ENCODE measurements at regions not wholly inside any gene's neighbourhood (a gene's known extent, or its start where the extent isn't known, plus 50 kb on each side); places are given as distances from the start of the nearest gene placed in this dataset.

GRCh38 chr15:98025237-98025636 lies 64.7 kb downstream of the ARRDC4 start:
- Mint-ChIP-seq H3K27ac (no peak overlapping the region), H3K9me3 (peaks cover 11% of the 10 kb centered on the region), H3K36me3 (no peaks in the 10 kb centered on the region), H3K4me3 (no peak overlapping the region), H3K4me1 (no peaks in the 10 kb centered on the region)
- ATAC-seq (no peak), DNase-seq (ENCODE audit: low spot score in 2 of 2) (no peak)

DNA sequence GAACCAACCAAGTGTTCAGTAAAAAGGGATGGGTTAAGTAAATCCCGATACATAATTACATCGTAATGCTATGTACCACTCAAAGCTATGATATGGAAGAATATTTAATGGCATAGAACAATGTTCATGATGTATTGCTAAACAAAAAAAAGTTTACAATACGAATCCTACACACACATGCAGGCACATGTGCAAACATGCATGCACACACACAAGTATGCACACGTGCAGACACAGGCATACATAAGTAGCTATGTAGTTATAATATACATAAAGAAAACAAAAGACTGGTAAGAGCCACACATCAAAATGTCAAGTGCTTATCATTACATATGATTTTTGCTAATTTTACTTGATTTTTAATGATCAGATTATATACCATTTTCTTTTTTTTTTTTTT lies 74.2 kb downstream of the ARRDC4 start:
- DNase-seq (ENCODE audit: low spot score in 2 of 2) (no peak), ATAC-seq (no peak)
- Mint-ChIP-seq H3K4me3 (no peak overlapping the region), H3K9me3 (peaks cover 2% of the 10 kb centered on the region), H3K27ac (no peak overlapping the region), H3K4me1 (no peaks in the 10 kb centered on the region), H3K36me3 (no peaks in the 10 kb centered on the region)

DNA sequence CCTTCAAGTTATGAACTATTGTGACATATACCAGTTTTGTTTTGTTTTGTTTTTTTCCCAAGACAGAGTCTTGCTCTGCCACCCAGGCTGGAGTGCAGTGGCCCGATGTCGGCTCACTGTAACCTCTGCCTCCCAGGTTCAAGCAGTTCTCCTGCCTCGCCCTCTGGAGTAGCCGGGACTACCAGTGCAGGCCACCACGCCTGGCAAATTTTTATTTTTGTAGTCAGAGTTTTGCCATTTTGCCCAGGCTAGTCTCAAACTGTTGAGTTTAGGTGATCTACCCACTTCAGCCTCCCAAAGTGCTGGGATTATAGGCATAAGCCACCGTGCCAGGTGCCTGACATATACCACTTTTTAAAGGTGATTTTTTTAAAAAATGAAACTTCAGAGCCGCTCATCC lies 74.6 kb downstream of the ARRDC4 start:
- DNase-seq (ENCODE audit: low spot score in 2 of 2) (no peak), ATAC-seq (no peak)
- H3K4me3 Mint-ChIP-seq = no peak overlapping the region
- H3K9me3 Mint-ChIP-seq = peaks cover 2% of the 10 kb centered on the region
- H3K36me3 Mint-ChIP-seq = no peaks in the 10 kb centered on the region
- H3K4me1 Mint-ChIP-seq = no peaks in the 10 kb centered on the region
- no peak overlapping the region for H3K27ac Mint-ChIP-seq

DNA sequence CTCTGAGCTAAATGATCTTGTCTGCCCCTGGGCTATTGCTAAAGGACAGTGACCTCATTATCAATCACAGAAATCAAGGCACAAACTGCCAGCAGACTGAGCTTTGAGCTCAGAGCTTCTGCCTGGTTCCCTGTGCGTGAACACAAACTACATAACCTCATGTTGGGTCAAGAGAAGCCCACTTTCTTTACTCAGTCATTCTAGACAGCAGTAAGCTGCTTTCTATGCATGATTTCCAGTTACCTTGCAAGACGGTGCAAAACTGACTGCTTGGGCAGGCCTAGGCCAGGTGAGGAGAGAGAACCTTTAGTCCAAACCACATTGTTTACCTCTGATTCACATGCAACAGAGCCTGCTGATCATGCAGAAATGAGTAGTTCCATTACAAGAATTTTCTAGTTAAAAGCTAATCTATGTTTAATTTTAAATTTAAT lies 75.1 kb downstream of the ARRDC4 start:
- ATAC-seq (no peak), DNase-seq (ENCODE audit: low spot score in 2 of 2) (no peak)
- H3K4me1 Mint-ChIP-seq = no peaks in the 10 kb centered on the region
- no peaks in the 10 kb centered on the region for H3K36me3 Mint-ChIP-seq
- no peak overlapping the region for H3K27ac Mint-ChIP-seq
- H3K9me3 Mint-ChIP-seq = peaks cover 2% of the 10 kb centered on the region
- no peak overlapping the region for H3K4me3 Mint-ChIP-seq

- Mint-ChIP-seq H3K27ac (no peak overlapping the region), H3K36me3 (no peaks in the 10 kb centered on the region), H3K4me3 (no peak overlapping the region), H3K4me1 (no peaks in the 10 kb centered on the region), H3K9me3 (peaks cover 10% of the 10 kb centered on the region)
- DNase-seq (ENCODE audit: low spot score in 2 of 2) (no peak), ATAC-seq (no peak)
These were observed 79.1 kb downstream of the ARRDC4 start for GRCh38 chr15:98039596-98039995.

DNA sequence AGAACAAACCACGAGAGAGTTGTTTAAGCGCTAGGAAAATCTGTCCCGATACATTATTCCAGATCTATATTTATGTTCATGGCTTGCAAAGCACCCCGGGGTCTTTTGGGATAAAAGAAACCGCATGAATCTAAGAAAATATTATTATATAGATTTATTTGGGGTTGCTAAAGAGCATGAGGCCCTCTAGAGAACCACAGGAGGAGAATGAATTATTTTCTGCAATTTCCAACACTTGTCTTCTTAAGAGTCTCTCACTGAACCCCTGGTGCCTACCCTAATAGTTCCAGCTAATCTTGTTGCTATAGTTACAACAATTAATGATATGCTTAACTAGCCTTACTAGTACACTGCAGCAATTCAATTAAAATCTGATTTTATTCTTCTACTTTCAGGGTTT lies 79.6 kb downstream of the ARRDC4 start:
- no peak for DNase-seq (ENCODE audit: low spot score in 2 of 2)
- H3K4me1 Mint-ChIP-seq = no peaks in the 10 kb centered on the region
- ATAC-seq = no peak
- no peak overlapping the region for H3K4me3 Mint-ChIP-seq
- no peaks in the 10 kb centered on the region for H3K36me3 Mint-ChIP-seq
- H3K27ac Mint-ChIP-seq = no peak overlapping the region
- peaks cover 10% of the 10 kb centered on the region for H3K9me3 Mint-ChIP-seq

- no peak overlapping the region for H3K27ac Mint-ChIP-seq
- peaks cover 13% of the 10 kb centered on the region for H3K9me3 Mint-ChIP-seq
- H3K4me3 Mint-ChIP-seq = no peak overlapping the region
- H3K4me1 Mint-ChIP-seq = no peaks in the 10 kb centered on the region
- no peak for ATAC-seq
- no peak for DNase-seq (ENCODE audit: low spot score in 2 of 2)
- H3K36me3 Mint-ChIP-seq = no peaks in the 10 kb centered on the region
These were observed 82.9 kb downstream of the ARRDC4 start for GRCh38 chr15:98043160-98044014.

GRCh38 chr15:98051734-98052133 lies 91.2 kb downstream of the ARRDC4 start:
- H3K27ac Mint-ChIP-seq = no peak overlapping the region

GRCh38 chr15:98057453-98057852 lies 97.0 kb downstream of the ARRDC4 start:
- H3K4me1 Mint-ChIP-seq = no peaks in the 10 kb centered on the region
- H3K36me3 Mint-ChIP-seq = no peaks in the 10 kb centered on the region
- peaks cover 24% of the 10 kb centered on the region for H3K9me3 Mint-ChIP-seq
- H3K27ac Mint-ChIP-seq = no peak overlapping the region
- no peak overlapping the region for H3K4me3 Mint-ChIP-seq
- no peak for DNase-seq (ENCODE audit: low spot score in 2 of 2)
- ATAC-seq = no peak

More at GRCh38 chr15:98051734-98052133, 91.2 kb downstream of the ARRDC4 start:
- H3K4me1 Mint-ChIP-seq = no peaks in the 10 kb centered on the region
- no peak for ATAC-seq
- no peak for DNase-seq (ENCODE audit: low spot score in 2 of 2)
- no peaks in the 10 kb centered on the region for H3K36me3 Mint-ChIP-seq
- H3K9me3 Mint-ChIP-seq = peaks cover 16% of the 10 kb centered on the region
- H3K4me3 Mint-ChIP-seq = no peak overlapping the region

GRCh38 chr15:98062869-98063268 lies 102.4 kb downstream of the ARRDC4 start:
- DNase-seq (ENCODE audit: low spot score in 2 of 2) (no peak), ATAC-seq (no peak)
- H3K27ac Mint-ChIP-seq = no peak overlapping the region
- no peaks in the 10 kb centered on the region for H3K4me1 Mint-ChIP-seq
- H3K36me3 Mint-ChIP-seq = no peaks in the 10 kb centered on the region
- H3K9me3 Mint-ChIP-seq = peaks cover 13% of the 10 kb centered on the region
- H3K4me3 Mint-ChIP-seq = no peak overlapping the region

DNA sequence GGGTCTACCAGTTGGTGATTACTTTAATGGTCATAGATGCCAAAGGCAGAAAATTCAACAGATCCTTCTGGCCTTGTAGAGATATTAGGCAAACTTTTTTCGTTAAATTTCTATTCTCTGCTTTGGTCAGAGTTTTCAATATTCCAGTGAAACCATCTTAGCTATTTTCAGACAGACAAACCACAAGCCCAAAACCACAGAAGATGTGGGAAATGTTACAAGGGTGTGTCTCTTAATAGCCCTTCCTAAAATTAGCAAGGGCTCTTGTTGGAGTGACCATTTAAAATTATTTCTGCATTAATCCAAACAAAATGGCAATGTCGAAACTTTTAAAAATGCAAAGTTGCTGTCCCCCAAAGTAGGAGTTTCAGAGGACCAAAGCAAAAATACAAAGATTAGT lies 102.8 kb downstream of the ARRDC4 start:
- no peaks in the 10 kb centered on the region for H3K4me1 Mint-ChIP-seq
- DNase-seq (ENCODE audit: low spot score in 2 of 2) = no peak
- peaks cover 12% of the 10 kb centered on the region for H3K9me3 Mint-ChIP-seq
- no peaks in the 10 kb centered on the region for H3K36me3 Mint-ChIP-seq
- no peak for ATAC-seq
- H3K4me3 Mint-ChIP-seq = no peak overlapping the region
- no peak overlapping the region for H3K27ac Mint-ChIP-seq

- Mint-ChIP-seq H3K27ac (no peak overlapping the region), H3K4me3 (no peak overlapping the region), H3K36me3 (no peaks in the 10 kb centered on the region), H3K4me1 (no peaks in the 10 kb centered on the region), H3K9me3 (peaks cover 8% of the 10 kb centered on the region)
- no peak for DNase-seq (ENCODE audit: low spot score in 2 of 2)
- ATAC-seq = no peak
These were observed 103.4 kb downstream of the ARRDC4 start for GRCh38 chr15:98063871-98064270.

DNA sequence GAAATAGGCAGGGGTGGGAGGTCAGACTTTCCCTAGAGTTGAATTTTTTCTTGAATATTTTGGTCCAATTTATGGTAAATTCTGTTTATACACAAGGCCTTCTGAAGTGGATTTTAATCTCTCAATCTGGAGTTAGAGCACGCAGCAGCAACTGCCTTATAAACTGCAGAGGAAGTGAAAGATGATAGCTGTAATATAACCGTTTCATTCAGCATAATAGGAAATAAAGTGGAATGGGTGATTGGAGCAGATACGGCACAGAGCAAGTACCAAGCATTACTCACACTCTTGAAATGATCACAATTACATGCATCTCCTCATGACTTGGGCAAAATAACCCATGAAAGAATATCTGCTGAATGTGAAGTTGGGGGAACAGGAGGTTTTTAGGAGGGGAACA lies 106.8 kb downstream of the ARRDC4 start:
- no peaks in the 10 kb centered on the region for H3K9me3 Mint-ChIP-seq
- DNase-seq (ENCODE audit: low spot score in 2 of 2) (no peak), ATAC-seq (no peak)
- no peaks in the 10 kb centered on the region for H3K36me3 Mint-ChIP-seq
- H3K4me1 Mint-ChIP-seq = no peaks in the 10 kb centered on the region
- H3K27ac Mint-ChIP-seq = no peak overlapping the region
- H3K4me3 Mint-ChIP-seq = no peak overlapping the region

- Mint-ChIP-seq H3K4me1 (no peaks in the 10 kb centered on the region), H3K4me3 (no peak overlapping the region), H3K36me3 (no peaks in the 10 kb centered on the region), H3K27ac (no peak overlapping the region), H3K9me3 (peaks cover 2% of the 10 kb centered on the region)
- ATAC-seq = no peak
- DNase-seq (ENCODE audit: low spot score in 2 of 2) = no peak
These were observed 108.8 kb downstream of the ARRDC4 start for GRCh38 chr15:98069256-98069655.

GRCh38 chr15:98070137-98070536 lies 109.6 kb downstream of the ARRDC4 start:
- Mint-ChIP-seq H3K4me3 (no peak overlapping the region), H3K27ac (no peak overlapping the region), H3K9me3 (peaks cover 2% of the 10 kb centered on the region), H3K36me3 (no peaks in the 10 kb centered on the region), H3K4me1 (no peaks in the 10 kb centered on the region)
- ATAC-seq (no peak), DNase-seq (ENCODE audit: low spot score in 2 of 2) (no peak)

DNA sequence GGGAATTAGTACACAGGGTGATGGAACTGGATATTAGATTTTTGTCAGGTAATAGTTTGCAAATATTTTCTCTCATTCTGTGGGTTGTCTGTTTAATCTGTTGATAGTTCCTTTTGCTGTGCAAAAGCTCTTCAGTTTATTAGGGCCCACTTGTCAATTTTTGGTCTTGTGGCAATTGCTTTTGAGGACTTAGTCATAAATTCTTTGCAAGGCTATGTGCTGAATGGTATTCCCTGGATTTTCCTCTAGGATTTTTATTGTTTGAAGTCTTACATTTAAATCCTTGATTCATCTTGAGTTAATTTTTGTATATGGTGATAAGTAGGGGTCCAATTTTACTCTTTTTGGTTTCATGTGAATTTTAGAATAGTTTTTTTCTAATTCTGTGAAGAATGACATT lies 111.3 kb downstream of the ARRDC4 start:
- no peak overlapping the region for H3K4me3 Mint-ChIP-seq
- H3K36me3 Mint-ChIP-seq = no peaks in the 10 kb centered on the region
- H3K27ac Mint-ChIP-seq = no peak overlapping the region
- DNase-seq (ENCODE audit: low spot score in 2 of 2) = no peak
- no peak for ATAC-seq
- peaks cover 2% of the 10 kb centered on the region for H3K9me3 Mint-ChIP-seq
- H3K4me1 Mint-ChIP-seq = no peaks in the 10 kb centered on the region

Data from stimulated activated effector memory CD8-positive, alpha-beta T cell treated with anti-CD3 and anti-CD28 coated beads, Interleukin-12 subunit alpha, Interleukin-12 subunit beta, amount 100 ng/mL, for 72 hours (primary cell).